ENCODE measurements at regions not wholly inside any gene's neighbourhood (a gene's known extent, or its start where the extent isn't known, plus 50 kb on each side); places are given as distances from the start of the nearest gene placed in this dataset.

DNA sequence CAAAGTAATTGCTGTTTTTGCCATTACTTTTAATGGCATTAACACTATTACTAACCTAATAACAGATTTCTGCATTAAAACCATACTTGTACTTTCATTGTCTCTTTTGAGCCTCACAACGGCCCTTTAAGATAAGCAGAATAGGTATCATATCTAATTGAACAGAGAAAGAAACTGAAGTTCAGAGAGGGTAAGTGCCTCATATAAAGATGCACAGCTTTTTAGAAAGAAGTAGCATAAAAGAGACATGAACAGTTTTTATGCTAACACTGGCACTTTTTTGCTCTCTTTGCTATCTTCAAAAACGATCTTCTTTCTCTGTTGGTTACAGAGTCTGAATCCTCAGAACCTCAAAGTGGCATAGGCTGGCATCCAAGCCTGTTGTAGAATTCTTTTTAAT is 102.9 kb upstream of the OR5AK2 start:
- ChIA-PET POLR2A (no interaction called here), CTCF (no interaction called here)
- DNase-seq (ENCODE audit: extremely low spot score), result no peak
- TF ChIP-seq ELF4 (IDR thresholded peaks at IDR 0.05) (no peak), TARDBP (IDR thresholded peaks at IDR 0.05) (no peak), ARNT (IDR thresholded peaks at IDR 0.05) (no peak), HDGF (IDR thresholded peaks at IDR 0.05; ENCODE audit: borderline replicate concordance) (no peak), FOXM1 (IDR thresholded peaks at IDR 0.05; ENCODE audit: borderline replicate concordance) (no peak), ZNF384 (IDR thresholded peaks at IDR 0.05) (no peak), BHLHE40 (IDR thresholded peaks at IDR 0.05; ENCODE audit: borderline replicate concordance) (no peak), SUZ12 (IDR thresholded peaks at IDR 0.05) (no peak), NFRKB (IDR thresholded peaks at IDR 0.05) (no peak), LEF1 (IDR thresholded peaks at IDR 0.05; ENCODE audit: borderline replicate concordance) (no peak), SP1 (IDR thresholded peaks at IDR 0.05) (no peak), CTBP1 (IDR thresholded peaks at IDR 0.05; ENCODE audit: borderline replicate concordance) (no peak), L3MBTL2 (conservative IDR thresholded peaks at IDR 0.05) (no peak), FOXK2 (IDR thresholded peaks at IDR 0.05) (no peak), FOXA1 (IDR thresholded peaks at IDR 0.05) (no peak)
- TF ChIP-seq, protein P1, sequence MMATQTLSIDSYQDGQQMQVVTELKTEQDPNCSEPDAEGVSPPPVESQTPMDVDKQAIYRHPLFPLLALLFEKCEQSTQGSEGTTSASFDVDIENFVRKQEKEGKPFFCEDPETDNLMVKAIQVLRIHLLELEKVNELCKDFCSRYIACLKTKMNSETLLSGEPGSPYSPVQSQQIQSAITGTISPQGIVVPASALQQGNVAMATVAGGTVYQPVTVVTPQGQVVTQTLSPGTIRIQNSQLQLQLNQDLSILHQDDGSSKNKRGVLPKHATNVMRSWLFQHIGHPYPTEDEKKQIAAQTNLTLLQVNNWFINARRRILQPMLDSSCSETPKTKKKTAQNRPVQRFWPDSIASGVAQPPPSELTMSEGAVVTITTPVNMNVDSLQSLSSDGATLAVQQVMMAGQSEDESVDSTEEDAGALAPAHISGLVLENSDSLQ (IDR thresholded peaks at IDR 0.05), result no peak

GRCh38 chr11:56885177-56885576 is 103.5 kb upstream of the OR5AK2 start:
- CTCF ChIA-PET, result no interaction called here
- DNase-seq (ENCODE audit: extremely low spot score), result no peak
- TF ChIP-seq, protein P1 (IDR thresholded peaks at IDR 0.05), result no peak
- TF ChIP-seq ZNF384 (IDR thresholded peaks at IDR 0.05) (no peak), ARNT (IDR thresholded peaks at IDR 0.05) (no peak), LEF1 (IDR thresholded peaks at IDR 0.05; ENCODE audit: borderline replicate concordance) (no peak), TARDBP (IDR thresholded peaks at IDR 0.05) (no peak), SP1 (IDR thresholded peaks at IDR 0.05) (no peak), FOXK2 (IDR thresholded peaks at IDR 0.05) (no peak), FOXA1 (IDR thresholded peaks at IDR 0.05) (no peak)
- POLR2A ChIA-PET, result no interaction called here

DNA sequence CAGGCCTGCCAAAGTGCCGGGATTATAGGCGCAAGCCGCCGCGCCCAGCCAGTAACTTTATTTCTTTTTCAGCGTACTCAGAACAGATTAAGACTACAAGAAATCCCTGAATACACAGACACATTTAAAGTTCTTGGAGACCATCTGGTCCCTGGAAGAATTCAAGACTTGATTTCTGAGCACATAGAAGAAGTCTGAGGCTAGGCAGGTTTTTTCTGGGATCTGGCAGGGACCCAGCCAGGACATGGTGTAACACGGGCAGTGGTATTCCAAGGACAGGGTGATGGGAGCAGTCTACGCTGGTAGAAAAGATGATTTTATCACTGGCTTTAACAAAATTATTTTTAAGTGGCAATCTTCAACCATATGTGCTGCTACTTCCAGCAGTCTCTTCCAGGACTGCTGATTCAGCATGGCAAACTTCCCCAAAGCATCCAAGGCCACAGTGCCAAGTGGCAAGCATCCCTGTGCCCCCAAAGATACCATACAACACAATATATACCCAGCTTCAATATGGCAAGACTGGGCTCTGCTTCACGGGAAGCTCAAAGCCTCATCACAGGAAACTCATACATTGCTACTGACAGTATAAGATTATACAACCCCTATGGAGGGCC is 105.2 kb upstream of the OR5AK2 start:
- DNase-seq (ENCODE audit: extremely low spot score), result no peak
- ChIA-PET CTCF (no interaction called here), POLR2A (no interaction called here)
- no peak for TF ChIP-seq ELF4 (IDR thresholded peaks at IDR 0.05)
- no peak for TF ChIP-seq SUZ12 (IDR thresholded peaks at IDR 0.05)
- no peak for TF ChIP-seq FOXA1 (IDR thresholded peaks at IDR 0.05)
- no peak for TF ChIP-seq BHLHE40 (IDR thresholded peaks at IDR 0.05; ENCODE audit: borderline replicate concordance)
- no peak for TF ChIP-seq FOXM1 (IDR thresholded peaks at IDR 0.05; ENCODE audit: borderline replicate concordance)
- no peak for TF ChIP-seq CTBP1 (IDR thresholded peaks at IDR 0.05; ENCODE audit: borderline replicate concordance)
- no peak for TF ChIP-seq HDGF (IDR thresholded peaks at IDR 0.05; ENCODE audit: borderline replicate concordance)
- no peak for TF ChIP-seq FOXK2 (IDR thresholded peaks at IDR 0.05)
- no peak for TF ChIP-seq TARDBP (IDR thresholded peaks at IDR 0.05)
- no peak for TF ChIP-seq SP1 (IDR thresholded peaks at IDR 0.05)
- no peak for TF ChIP-seq ZNF384 (IDR thresholded peaks at IDR 0.05)
- no peak for TF ChIP-seq LEF1 (IDR thresholded peaks at IDR 0.05; ENCODE audit: borderline replicate concordance)
- TF ChIP-seq, protein P1 (IDR thresholded peaks at IDR 0.05), result no peak
- no peak for TF ChIP-seq ARNT (IDR thresholded peaks at IDR 0.05)
- no peak for TF ChIP-seq NFRKB (IDR thresholded peaks at IDR 0.05)
- TF ChIP-seq L3MBTL2 (conservative IDR thresholded peaks at IDR 0.05), result no peak

GRCh38 chr11:56876621-56877275 is 112.0 kb upstream of the OR5AK2 start:
- ChIA-PET POLR2A (no interaction called here), CTCF (no interaction called here)
- DNase-seq (ENCODE audit: extremely low spot score), result no peak
- TF ChIP-seq, protein P1 (IDR thresholded peaks at IDR 0.05), result no peak
- TF ChIP-seq TARDBP (IDR thresholded peaks at IDR 0.05), result no peak
- no peak for TF ChIP-seq BHLHE40 (IDR thresholded peaks at IDR 0.05; ENCODE audit: borderline replicate concordance)
- TF ChIP-seq FOXA1 (IDR thresholded peaks at IDR 0.05), result no peak
- no peak for TF ChIP-seq CTBP1 (IDR thresholded peaks at IDR 0.05; ENCODE audit: borderline replicate concordance)
- no peak for TF ChIP-seq L3MBTL2 (conservative IDR thresholded peaks at IDR 0.05)
- TF ChIP-seq LEF1 (IDR thresholded peaks at IDR 0.05; ENCODE audit: borderline replicate concordance), result no peak
- TF ChIP-seq ARNT (IDR thresholded peaks at IDR 0.05), result no peak
- no peak for TF ChIP-seq HDGF (IDR thresholded peaks at IDR 0.05; ENCODE audit: borderline replicate concordance)
- TF ChIP-seq ELF4 (IDR thresholded peaks at IDR 0.05), result no peak
- TF ChIP-seq SP1 (IDR thresholded peaks at IDR 0.05), result no peak
- TF ChIP-seq FOXK2 (IDR thresholded peaks at IDR 0.05), result no peak
- TF ChIP-seq SUZ12 (IDR thresholded peaks at IDR 0.05), result no peak
- TF ChIP-seq NFRKB (IDR thresholded peaks at IDR 0.05), result no peak
- no peak for TF ChIP-seq ZNF384 (IDR thresholded peaks at IDR 0.05)
- no peak for TF ChIP-seq FOXM1 (IDR thresholded peaks at IDR 0.05; ENCODE audit: borderline replicate concordance)

- POLR2A ChIA-PET, result no interaction called here
- CTCF ChIA-PET, result no interaction called here
- DNase-seq (ENCODE audit: extremely low spot score), result no peak
- TF ChIP-seq FOXK2 (IDR thresholded peaks at IDR 0.05), result no peak
- no peak for TF ChIP-seq CTBP1 (IDR thresholded peaks at IDR 0.05; ENCODE audit: borderline replicate concordance)
- no peak for TF ChIP-seq ZNF384 (IDR thresholded peaks at IDR 0.05)
- TF ChIP-seq LEF1 (IDR thresholded peaks at IDR 0.05; ENCODE audit: borderline replicate concordance), result no peak
- TF ChIP-seq TARDBP (IDR thresholded peaks at IDR 0.05), result no peak
- TF ChIP-seq HDGF (IDR thresholded peaks at IDR 0.05; ENCODE audit: borderline replicate concordance), result no peak
- no peak for TF ChIP-seq SUZ12 (IDR thresholded peaks at IDR 0.05)
- TF ChIP-seq FOXM1 (IDR thresholded peaks at IDR 0.05; ENCODE audit: borderline replicate concordance), result no peak
- no peak for TF ChIP-seq ELF4 (IDR thresholded peaks at IDR 0.05)
- TF ChIP-seq L3MBTL2 (conservative IDR thresholded peaks at IDR 0.05), result no peak
- TF ChIP-seq NFRKB (IDR thresholded peaks at IDR 0.05), result no peak
- no peak for TF ChIP-seq BHLHE40 (IDR thresholded peaks at IDR 0.05; ENCODE audit: borderline replicate concordance)
Measured at GRCh38 chr11:56855217-56855616, 106.7 kb upstream of the OR9G4 start.
